ENCODE measurements at regions not wholly inside any gene's neighbourhood (a gene's known extent, or its start where the extent isn't known, plus 50 kb on each side); places are given as distances from the start of the nearest gene placed in this dataset.

DNA sequence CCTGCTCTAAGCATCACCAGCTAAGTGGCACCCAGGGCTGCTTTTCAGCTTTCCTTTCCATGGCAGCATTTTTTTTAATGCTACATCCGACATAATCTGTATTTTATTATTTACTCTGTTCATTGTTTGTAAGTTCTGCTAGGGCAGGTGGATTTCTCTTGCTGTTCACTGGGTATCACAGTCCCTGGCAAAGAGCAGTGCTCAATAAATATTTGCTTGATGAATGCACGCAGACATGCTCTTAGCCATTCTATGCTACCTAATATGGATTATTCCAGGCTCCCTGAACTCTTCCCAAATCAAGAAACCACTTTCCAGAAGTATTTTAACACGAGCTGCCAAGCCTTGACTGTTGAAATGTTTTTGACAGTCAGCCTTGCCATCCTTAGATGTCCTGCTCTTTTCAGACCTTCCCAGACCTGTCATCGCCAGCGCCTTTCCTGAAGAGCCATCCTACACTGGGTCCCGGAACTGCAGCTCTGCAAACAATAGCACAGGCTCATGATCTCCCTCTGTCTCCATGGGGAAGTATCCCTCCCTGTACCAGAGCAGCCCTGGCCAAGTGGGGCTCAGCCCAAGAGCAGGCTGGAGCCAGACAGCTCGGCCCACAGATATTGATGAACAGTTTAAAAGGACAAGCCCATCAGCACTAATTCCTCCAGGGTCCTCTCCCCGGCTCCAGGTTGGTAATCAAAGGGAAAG is 136.5 kb upstream of the CDH4 start (continued):
- TF ChIP-seq, protein P1, sequence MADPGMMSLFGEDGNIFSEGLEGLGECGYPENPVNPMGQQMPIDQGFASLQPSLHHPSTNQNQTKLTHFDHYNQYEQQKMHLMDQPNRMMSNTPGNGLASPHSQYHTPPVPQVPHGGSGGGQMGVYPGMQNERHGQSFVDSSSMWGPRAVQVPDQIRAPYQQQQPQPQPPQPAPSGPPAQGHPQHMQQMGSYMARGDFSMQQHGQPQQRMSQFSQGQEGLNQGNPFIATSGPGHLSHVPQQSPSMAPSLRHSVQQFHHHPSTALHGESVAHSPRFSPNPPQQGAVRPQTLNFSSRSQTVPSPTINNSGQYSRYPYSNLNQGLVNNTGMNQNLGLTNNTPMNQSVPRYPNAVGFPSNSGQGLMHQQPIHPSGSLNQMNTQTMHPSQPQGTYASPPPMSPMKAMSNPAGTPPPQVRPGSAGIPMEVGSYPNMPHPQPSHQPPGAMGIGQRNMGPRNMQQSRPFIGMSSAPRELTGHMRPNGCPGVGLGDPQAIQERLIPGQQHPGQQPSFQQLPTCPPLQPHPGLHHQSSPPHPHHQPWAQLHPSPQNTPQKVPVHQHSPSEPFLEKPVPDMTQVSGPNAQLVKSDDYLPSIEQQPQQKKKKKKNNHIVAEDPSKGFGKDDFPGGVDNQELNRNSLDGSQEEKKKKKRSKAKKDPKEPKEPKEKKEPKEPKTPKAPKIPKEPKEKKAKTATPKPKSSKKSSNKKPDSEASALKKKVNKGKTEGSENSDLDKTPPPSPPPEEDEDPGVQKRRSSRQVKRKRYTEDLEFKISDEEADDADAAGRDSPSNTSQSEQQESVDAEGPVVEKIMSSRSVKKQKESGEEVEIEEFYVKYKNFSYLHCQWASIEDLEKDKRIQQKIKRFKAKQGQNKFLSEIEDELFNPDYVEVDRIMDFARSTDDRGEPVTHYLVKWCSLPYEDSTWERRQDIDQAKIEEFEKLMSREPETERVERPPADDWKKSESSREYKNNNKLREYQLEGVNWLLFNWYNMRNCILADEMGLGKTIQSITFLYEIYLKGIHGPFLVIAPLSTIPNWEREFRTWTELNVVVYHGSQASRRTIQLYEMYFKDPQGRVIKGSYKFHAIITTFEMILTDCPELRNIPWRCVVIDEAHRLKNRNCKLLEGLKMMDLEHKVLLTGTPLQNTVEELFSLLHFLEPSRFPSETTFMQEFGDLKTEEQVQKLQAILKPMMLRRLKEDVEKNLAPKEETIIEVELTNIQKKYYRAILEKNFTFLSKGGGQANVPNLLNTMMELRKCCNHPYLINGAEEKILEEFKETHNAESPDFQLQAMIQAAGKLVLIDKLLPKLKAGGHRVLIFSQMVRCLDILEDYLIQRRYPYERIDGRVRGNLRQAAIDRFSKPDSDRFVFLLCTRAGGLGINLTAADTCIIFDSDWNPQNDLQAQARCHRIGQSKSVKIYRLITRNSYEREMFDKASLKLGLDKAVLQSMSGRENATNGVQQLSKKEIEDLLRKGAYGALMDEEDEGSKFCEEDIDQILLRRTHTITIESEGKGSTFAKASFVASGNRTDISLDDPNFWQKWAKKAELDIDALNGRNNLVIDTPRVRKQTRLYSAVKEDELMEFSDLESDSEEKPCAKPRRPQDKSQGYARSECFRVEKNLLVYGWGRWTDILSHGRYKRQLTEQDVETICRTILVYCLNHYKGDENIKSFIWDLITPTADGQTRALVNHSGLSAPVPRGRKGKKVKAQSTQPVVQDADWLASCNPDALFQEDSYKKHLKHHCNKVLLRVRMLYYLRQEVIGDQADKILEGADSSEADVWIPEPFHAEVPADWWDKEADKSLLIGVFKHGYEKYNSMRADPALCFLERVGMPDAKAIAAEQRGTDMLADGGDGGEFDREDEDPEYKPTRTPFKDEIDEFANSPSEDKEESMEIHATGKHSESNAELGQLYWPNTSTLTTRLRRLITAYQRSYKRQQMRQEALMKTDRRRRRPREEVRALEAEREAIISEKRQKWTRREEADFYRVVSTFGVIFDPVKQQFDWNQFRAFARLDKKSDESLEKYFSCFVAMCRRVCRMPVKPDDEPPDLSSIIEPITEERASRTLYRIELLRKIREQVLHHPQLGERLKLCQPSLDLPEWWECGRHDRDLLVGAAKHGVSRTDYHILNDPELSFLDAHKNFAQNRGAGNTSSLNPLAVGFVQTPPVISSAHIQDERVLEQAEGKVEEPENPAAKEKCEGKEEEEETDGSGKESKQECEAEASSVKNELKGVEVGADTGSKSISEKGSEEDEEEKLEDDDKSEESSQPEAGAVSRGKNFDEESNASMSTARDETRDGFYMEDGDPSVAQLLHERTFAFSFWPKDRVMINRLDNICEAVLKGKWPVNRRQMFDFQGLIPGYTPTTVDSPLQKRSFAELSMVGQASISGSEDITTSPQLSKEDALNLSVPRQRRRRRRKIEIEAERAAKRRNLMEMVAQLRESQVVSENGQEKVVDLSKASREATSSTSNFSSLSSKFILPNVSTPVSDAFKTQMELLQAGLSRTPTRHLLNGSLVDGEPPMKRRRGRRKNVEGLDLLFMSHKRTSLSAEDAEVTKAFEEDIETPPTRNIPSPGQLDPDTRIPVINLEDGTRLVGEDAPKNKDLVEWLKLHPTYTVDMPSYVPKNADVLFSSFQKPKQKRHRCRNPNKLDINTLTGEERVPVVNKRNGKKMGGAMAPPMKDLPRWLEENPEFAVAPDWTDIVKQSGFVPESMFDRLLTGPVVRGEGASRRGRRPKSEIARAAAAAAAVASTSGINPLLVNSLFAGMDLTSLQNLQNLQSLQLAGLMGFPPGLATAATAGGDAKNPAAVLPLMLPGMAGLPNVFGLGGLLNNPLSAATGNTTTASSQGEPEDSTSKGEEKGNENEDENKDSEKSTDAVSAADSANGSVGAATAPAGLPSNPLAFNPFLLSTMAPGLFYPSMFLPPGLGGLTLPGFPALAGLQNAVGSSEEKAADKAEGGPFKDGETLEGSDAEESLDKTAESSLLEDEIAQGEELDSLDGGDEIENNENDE (IDR thresholded peaks at IDR 0.05; ENCODE audit: insufficient replicate concordance, low read length): no peak
- no peak for TF ChIP-seq CHD2 (IDR thresholded peaks at IDR 0.05; ENCODE audit: low read length)

All from H1 (cell line).